Epithelial cell of esophagus (primary cell): ENCODE measurements at regions not wholly inside any gene's neighbourhood (a gene's known extent, or its start where the extent isn't known, plus 50 kb on each side); places are given as distances from the start of the nearest gene placed in this dataset.
A peak's percentile ranks its signal among the peaks of the same experiment; 100 is the strongest.

Experiments
- DNase-seq: peaks from one replicate; pipeline ENCODE4 v3.0.0; 2010; ENCODE audit warnings: low read depth
- H3K4me3 ChIP-seq: 2 replicates; pipeline ENCODE4 v1.5.1; 2011; ENCODE audit warnings: mild to moderate bottlenecking, low read length, control low read depth
- TF ChIP-seq, protein P1 (sequence below): IDR thresholded peaks from 2 replicates; pipeline ENCODE4 v1.5.1; 2011; ENCODE audit warnings: low read depth, mild to moderate bottlenecking, low read length, control low read depth, inconsistent platforms; ENCODE audit not compliant: insufficient read depth; ENCODE audit errors: missing control alignments

DNA sequence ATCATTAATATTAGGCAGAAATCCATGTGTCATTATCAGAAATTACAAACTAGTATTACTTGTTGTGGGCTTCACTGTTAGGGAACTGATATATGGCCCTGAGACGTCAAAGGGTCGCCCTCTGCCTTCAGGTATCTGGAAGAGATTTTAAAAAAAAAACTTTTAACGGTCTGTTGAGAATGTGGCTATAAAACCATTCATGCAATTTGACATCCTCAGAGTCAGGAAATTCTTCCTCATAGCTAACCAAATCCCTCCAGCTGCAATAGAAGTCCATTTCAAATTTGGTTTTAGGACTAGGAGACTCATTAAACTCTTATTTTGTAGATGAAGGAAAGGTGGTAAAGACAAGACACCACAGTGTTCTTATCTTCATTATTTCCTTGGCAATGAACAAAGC, 194.2 kb upstream of the NOCT start:
- TF ChIP-seq, protein P1, sequence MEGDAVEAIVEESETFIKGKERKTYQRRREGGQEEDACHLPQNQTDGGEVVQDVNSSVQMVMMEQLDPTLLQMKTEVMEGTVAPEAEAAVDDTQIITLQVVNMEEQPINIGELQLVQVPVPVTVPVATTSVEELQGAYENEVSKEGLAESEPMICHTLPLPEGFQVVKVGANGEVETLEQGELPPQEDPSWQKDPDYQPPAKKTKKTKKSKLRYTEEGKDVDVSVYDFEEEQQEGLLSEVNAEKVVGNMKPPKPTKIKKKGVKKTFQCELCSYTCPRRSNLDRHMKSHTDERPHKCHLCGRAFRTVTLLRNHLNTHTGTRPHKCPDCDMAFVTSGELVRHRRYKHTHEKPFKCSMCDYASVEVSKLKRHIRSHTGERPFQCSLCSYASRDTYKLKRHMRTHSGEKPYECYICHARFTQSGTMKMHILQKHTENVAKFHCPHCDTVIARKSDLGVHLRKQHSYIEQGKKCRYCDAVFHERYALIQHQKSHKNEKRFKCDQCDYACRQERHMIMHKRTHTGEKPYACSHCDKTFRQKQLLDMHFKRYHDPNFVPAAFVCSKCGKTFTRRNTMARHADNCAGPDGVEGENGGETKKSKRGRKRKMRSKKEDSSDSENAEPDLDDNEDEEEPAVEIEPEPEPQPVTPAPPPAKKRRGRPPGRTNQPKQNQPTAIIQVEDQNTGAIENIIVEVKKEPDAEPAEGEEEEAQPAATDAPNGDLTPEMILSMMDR = no peak
- DNase-seq = no peak
- no peak overlapping the region for H3K4me3 ChIP-seq

DNA sequence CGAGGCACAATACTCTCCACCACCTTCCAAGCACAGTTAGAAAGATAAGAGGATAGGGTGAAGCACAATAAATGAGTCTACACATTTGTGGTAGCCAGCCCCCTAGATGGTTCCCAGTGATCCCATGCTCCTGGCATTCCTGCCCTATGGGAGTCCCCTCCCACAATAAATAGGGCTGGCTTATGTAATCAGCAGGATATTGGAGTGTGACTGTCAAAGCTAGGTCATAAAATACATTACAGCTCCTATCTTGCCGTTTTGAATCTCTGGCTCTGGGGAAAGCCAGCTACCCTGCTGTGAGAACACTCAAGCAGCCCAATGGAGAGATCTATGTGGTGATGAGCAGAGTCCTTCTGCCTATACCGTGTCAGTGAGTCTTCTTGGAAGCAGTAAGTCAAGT, 198.7 kb upstream of the NOCT start:
- H3K4me3 ChIP-seq = no peak overlapping the region
- no peak for DNase-seq
- TF ChIP-seq, protein P1 = no peak

DNA sequence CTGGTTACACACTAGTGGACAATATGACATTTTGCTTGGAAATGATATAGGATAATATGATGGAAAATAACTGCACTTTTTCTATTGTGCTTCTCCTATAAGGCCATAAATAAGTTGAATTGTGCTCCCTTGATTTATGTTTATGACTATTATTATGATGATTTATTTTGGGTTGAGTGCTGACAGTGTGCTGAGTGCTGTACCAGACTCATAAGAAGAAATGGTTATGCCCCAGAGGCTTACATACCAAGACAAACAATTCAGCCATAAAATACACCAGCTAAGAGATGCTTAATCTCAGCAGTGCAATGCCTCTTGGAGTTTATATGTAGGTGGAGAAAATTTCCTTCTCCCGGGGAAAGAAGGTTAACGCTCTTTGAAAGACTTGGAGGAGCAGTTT, 199.8 kb upstream of the NOCT start:
- TF ChIP-seq, protein P1 = no peak
- DNase-seq = no peak
- no peak overlapping the region for H3K4me3 ChIP-seq

DNA sequence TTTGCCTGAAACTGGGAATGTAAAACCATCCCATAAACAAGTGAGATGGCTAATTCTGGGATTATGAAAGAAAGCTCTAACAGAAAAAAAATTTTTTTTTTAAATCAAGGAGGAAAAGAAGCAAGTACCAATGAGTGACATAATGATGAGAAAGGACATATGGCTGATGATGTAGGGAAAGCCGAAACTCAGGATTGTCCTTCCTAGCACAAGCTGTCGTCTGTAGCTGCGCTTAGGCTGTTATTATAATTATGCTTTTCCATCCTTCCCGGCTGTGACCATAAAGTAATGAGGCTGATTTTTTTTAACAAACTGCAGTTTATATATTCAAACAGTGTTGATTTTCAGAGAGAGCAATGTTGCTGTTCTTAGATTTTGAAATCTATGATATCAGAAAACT, 209.8 kb upstream of the NOCT start:
- no peak overlapping the region for H3K4me3 ChIP-seq
- TF ChIP-seq, protein P1 = no peak
- DNase-seq = no peak

DNA sequence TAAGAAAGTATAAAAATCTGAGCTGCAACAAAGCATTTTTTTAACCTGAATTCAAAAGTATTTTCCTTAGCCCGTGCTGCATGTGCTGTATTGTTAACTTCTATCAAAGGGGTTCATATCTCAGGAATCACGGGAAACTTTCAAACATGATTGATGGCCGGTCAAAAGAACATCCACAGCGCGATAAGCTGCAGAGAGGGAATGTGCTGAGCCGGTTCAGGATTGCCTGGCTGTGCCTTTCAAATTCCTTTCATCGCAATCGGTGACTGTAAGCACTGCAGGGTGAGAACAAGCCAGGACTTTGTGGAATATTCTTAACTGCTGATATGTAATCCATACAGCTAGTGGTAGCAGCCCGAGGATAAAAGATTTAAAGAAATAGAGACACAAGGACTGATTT, 210.9 kb upstream of the NOCT start:
- DNase-seq = peak; percentile 18
- TF ChIP-seq, protein P1 = no peak
- H3K4me3 ChIP-seq = no peak overlapping the region

DNA sequence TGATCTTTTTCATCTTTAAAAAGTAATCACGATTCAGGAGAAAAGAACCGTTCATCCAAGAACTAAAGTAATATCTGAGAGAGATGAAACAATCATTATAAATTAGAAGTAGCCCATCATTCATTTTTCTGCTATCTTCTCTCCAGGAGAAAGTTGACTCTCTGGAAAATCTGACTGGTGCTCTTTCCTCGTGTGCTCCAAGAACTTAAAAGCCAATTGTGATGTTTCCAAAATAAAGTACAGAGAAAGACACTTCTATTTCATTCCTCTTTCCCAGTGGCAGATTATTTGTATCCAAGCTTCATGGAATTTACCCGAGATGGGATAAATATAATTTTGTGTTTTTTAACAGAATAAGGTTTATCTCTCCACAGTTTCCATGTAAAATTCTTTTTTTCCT, 212.5 kb upstream of the NOCT start:
- TF ChIP-seq, protein P1 = no peak
- no peak overlapping the region for H3K4me3 ChIP-seq

DNA sequence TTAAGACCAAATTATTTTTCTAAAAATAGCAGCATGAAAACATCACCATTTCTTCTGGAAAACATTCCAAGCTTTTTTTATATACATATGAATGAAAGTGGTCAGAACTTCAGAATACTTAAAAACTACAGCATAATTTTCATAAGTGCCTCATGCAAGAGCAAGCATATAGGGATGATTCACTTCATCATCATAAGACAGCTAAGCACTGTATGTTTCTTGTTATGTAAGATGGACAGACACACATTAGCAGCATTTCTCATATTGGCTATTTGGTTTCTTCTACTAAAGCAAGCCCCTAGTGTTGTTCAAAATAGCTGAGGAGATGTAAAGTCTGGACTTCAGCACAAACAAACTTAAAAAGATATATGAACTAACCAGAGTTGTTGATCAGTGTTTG, 213.1 kb upstream of the NOCT start:
- peak; percentile 61 for DNase-seq
- H3K4me3 ChIP-seq = no peak overlapping the region
- TF ChIP-seq, protein P1 = no peak

More for the DNA sequence above, 212.5 kb upstream of the NOCT start:
- no peak for DNase-seq
